ENCODE measurements at regions not wholly inside any gene's neighbourhood (a gene's known extent, or its start where the extent isn't known, plus 50 kb on each side); places are given as distances from the start of the nearest gene placed in this dataset.

- TF ChIP-seq CTCF (IDR thresholded peaks at IDR 0.05), result no peak
- no peak for TF ChIP-seq POLR2A (IDR thresholded peaks at IDR 0.05)
Measured at GRCh38 chr11:87894961-87895360, 280.3 kb downstream of the RAB38 start.

All from ovary (tissue), 3 donors.